GM12892 (cell line): ENCODE measurements at regions not wholly inside any gene's neighbourhood (a gene's known extent, or its start where the extent isn't known, plus 50 kb on each side); places are given as distances from the start of the nearest gene placed in this dataset.

ENCODE experiments used
- DNase-seq: peaks from one replicate; pipeline ENCODE4 v3.0.0; 2011; ENCODE audit not compliant: insufficient read length
- FAIRE-seq: peaks from 2 replicates; lab custom pipeline; 2011; peaks lifted over from hg19 to GRCh38; lab: Jason Lieb, UNC
- POLR2A ChIP-seq: IDR thresholded peaks from 2 replicates; pipeline ENCODE4 v1.6.1; 2011; ENCODE audit warnings: low read depth, low read length, control low read depth
- POLR2AphosphoS5 ChIP-seq: IDR thresholded peaks from 2 replicates; pipeline ENCODE4 v1.6.1; 2011; ENCODE audit warnings: low read depth, low read length, control low read depth
- TAF1 ChIP-seq: IDR thresholded peaks from 2 replicates; pipeline ENCODE4 v1.6.1; 2011; ENCODE audit warnings: low read depth, mild to moderate bottlenecking, control low read depth, low read length, borderline replicate concordance

DNA sequence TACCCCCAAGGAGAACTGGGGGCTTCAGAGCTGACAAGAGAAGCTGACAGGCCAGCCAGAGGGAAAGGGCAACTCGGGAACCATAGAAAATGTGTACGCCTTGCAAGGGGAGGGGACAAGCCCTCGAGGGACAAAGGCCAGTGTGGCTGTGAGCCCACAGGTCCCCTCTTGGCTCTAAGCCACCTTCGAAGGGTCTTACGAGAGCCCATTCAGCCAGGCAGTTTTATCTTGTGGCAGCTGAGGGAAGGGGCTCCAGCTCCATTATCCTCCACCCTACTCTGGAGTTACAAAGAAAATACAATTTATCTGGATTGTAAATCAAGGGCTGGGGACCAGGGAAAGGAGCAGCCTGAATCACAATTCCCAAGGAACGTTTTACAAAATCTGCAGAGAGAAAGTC, 159.5 kb upstream of the ZMIZ1 start:
- FAIRE-seq (no peak), DNase-seq (no peak)
- TF ChIP-seq POLR2A (no peak), TAF1 (no peak), POLR2AphosphoS5 (no peak)

DNA sequence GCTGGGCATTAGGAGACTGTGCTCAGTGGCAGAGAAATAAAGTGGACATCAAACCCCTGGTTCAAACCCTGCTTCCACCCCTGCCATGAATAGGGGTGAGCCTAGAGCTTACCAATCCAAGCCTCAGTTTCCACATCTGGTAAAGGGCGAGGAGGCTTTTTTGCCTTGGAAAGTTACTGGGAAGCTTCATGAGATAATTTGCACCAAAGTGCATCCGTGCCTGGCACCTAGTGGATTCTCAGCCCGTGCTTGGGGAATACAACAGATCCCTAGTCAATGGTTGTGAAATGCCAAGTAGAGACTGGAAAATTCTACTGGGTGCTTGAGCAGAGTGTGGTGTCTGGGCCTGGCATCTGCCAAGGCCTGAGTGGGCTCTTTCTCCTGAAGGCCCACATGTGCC, 158.7 kb upstream of the ZMIZ1 start:
- TF ChIP-seq POLR2AphosphoS5 (no peak), POLR2A (no peak), TAF1 (no peak)
- FAIRE-seq (no peak), DNase-seq (no peak)

DNA sequence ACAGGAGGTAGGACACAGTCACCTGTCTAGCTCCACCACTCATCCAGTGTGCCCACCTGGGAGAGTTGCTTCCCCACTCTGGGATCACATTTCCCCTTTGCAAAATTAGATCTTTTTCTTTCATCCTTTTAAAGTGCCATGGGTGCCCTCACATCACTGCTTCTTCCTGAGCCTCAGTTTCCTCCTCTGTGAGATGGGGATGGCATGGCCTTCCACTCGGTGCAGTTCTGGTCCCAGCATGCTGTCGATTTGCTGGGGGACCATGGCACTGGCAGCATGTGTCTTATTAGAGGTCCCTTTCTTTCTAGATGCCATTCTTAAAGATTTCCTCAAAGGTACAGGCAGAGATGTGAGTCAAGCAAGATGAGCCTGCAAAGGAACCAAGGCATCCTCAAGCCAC, 158.3 kb upstream of the ZMIZ1 start:
- DNase-seq (no peak), FAIRE-seq (no peak)
- TF ChIP-seq POLR2A = no peak
- TF ChIP-seq POLR2AphosphoS5 = no peak
- no peak for TF ChIP-seq TAF1

- no peak for DNase-seq
- FAIRE-seq = no peak
Observed at GRCh38 chr10:78910886-78911285, 157.9 kb upstream of the ZMIZ1 start.

GRCh38 chr10:78911533-78912340, 157.0 kb upstream of the ZMIZ1 start:
- DNase-seq = no peak
- TF ChIP-seq POLR2AphosphoS5 (no peak), TAF1 (no peak), POLR2A (no peak)
- no peak for FAIRE-seq

More at GRCh38 chr10:78910886-78911285, 157.9 kb upstream of the ZMIZ1 start:
- TF ChIP-seq TAF1 (no peak), POLR2AphosphoS5 (no peak), POLR2A (no peak)

DNA sequence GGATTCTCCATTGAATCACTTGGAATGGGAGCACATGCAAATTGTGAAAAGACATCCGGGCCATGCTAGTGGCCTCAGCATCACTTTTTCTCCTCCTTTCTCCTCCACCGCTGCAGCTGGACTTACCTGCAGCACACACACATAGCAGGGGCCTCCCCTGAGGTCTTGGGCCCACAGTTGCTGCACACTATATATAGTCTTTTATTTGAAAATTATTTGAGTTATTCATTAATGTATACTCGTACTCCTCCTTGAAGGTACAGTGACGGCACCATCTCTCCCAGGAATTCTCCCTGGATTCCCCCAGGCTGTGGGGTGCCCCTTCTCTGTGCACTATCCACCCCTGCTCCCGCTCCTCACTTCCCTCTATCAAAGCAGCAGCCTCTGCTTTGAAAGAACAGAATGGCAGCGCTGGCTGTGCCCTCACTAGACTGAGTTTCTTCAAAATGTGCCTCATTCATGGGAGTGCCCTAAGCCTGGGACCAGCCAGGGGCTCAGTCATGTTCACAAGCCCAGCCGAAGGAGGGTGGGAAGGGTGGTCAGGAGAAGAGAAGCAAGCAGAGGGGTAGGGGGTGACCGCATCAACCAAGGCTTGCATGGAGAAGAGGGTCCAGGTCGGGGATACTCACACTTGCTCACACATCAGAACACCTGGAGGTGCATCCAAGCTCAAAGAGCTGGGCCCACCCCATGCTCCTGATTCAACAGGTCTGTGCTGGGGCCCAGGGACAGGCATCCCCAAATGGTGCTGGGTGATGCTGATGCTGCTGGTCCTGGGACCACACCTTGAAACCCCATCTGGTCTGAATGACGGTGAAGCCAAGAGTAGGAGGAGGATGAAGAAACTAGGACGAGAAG, 156.2 kb upstream of the ZMIZ1 start:
- DNase-seq = no peak
- TF ChIP-seq POLR2AphosphoS5 = no peak
- no peak for TF ChIP-seq POLR2A
- TF ChIP-seq TAF1 = no peak
- no peak for FAIRE-seq

DNA sequence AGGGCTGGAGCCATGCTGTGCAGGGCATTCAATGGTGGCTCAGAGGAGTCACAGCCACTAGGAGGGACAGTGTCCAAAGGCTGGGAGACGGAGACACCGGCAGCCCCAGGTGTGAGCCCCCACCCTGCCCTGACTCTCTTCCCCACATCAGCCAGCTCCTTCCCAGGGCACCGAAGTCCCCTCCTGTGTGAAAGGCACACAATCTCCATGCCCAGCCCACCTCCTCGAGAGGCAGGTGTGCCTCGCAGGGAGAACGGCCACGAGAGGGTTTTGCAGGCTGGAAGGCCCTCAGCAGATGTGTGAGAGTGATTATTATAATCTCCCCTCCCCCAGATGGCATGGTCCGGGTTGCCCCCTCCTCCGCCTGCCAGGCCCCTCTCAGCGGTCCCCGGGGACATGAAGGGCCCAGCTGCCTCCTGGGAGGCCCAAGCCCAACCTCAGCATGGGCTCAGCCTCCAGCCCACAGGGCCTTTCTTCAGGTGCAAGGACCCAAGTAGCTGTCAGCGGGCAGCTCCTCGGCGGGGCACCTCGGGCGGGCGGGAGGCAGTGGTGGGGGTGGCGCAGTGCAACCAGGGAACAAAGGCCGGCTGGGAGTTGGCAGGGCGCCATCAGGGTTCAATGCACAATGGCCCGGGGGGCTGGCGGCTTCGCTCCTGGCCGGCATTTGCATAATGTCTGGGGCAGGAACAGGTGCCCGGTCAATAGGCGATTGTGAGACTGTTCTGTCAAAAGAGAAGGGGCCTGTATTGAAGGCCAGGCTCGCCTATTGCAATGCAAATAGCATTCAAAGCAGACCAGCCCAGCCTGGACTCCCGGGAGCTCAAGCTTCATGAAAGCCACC, 155.3 kb upstream of the ZMIZ1 start:
- DNase-seq (no peak), FAIRE-seq (no peak)
- TF ChIP-seq POLR2A (no peak), TAF1 (no peak), POLR2AphosphoS5 (no peak)

- TF ChIP-seq POLR2AphosphoS5 = no peak
- FAIRE-seq = no peak
Observed at GRCh38 chr10:78914060-78914378, 154.7 kb upstream of the ZMIZ1 start.

DNA sequence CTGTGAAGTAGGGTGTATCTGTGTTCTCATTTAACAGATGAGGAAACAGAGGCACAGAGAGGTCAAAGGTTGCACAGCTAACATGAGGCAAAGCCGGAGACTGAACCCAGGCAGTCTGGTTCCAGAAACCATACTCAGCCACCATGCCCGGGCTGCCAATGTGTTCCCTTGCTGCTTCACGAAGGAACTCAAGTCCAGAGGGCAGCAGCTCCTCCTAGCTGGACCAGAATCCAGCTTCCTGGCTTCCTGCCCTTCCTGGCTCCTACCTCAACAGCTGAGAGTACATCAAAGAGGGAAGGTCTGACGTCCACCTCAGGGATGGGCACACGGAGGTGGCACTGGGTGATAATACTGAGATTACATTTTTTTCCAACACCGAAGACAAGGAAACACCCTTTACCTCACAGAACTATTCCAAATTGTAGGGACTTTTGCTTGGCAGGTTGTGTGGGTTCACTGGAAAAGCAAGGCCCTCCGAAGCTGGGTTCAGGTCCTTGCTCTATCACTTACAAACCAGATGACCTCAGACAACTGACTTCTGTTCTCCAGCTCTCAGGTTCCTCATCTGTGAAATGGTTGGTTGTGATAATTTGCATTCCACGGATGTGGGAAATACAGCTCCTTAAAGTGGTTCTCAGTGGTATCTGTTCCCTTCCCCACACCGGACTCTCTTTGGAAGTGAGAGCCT, 154.1 kb upstream of the ZMIZ1 start:
- FAIRE-seq = no peak
- no peak for DNase-seq
- TF ChIP-seq TAF1 = no peak
- no peak for TF ChIP-seq POLR2A
- no peak for TF ChIP-seq POLR2AphosphoS5

More at GRCh38 chr10:78914060-78914378, 154.7 kb upstream of the ZMIZ1 start:
- no peak for DNase-seq

DNA sequence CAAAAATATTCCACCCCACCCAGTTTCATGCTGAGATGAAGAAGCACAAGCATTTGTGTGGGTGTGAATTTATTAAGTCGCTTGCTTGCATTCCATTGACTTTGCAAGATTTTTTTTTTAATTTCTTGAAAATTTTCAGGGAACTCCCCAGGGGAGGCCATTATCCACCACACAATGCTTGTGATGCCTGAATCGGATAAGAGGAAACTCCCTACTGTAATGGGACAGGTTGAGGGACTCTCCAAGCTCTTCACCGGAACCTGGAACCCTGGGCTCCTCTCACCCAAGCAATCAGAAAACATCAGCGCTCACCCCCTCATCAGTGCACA, 153.6 kb upstream of the ZMIZ1 start:
- TF ChIP-seq POLR2AphosphoS5 (no peak), TAF1 (no peak), POLR2A (no peak)
- FAIRE-seq = no peak
- no peak for DNase-seq

GRCh38 chr10:78916227-78916626, 152.5 kb upstream of the ZMIZ1 start:
- FAIRE-seq = no peak
- no peak for DNase-seq
- TF ChIP-seq POLR2AphosphoS5 (no peak), TAF1 (no peak), POLR2A (no peak)
